Testis (tissue), 2 donors: ENCODE measurements at regions not wholly inside any gene's neighbourhood (a gene's known extent, or its start where the extent isn't known, plus 50 kb on each side); places are given as distances from the start of the nearest gene placed in this dataset.

ENCODE experiments used
- DNase-seq: peaks from one replicate; pipeline ENCODE4 v3.0.0-alpha.2; 2019
- H3K27ac ChIP-seq, 2 donors: fragments of 200-600 bp; sonication (generic); one replicate each; pipeline ENCODE4 v1.5.1; 2019
- H3K27me3 ChIP-seq: fragments of 200-600 bp; sonication (generic); one replicate; pipeline ENCODE4 v1.5.1; 2019
- H3K36me3 ChIP-seq: fragments of 200-600 bp; sonication (generic); one replicate; pipeline ENCODE4 v1.5.1; 2017; ENCODE audit warnings: low read depth; ENCODE audit errors: missing control alignments
- H3K4me1 ChIP-seq: fragments of 200-600 bp; sonication (generic); one replicate; pipeline ENCODE4 v1.5.1; 2019
- H3K4me3 ChIP-seq, 2 donors: fragments of 200-600 bp; sonication (generic); one replicate each; pipeline ENCODE4 v1.5.1; 2017 to 2019
- H3K9me3 ChIP-seq: fragments of 200-600 bp; sonication (generic); one replicate; pipeline ENCODE4 v1.5.1; 2017
- CTCF ChIP-seq, 3 experiments: fragments of 450-650 bp in 2 of 3; fragments of 200-600 bp in 1 of 3; sonication (generic) in 1 of 3; IDR thresholded peaks; one replicate each; pipeline ENCODE4 v1.5.1; 2016 to 2019; ENCODE audit warnings: antibody characterized with exemption in 3 of 3, mild to moderate bottlenecking in 2 of 3, moderate library complexity in 1 of 3
- POLR2A ChIP-seq: fragments of 450-650 bp; IDR thresholded peaks from one replicate; pipeline ENCODE4 v1.6.1; 2017; ENCODE audit warnings: antibody characterized with exemption, mild to moderate bottlenecking, moderate library complexity
- WGBS, 2 donors: methylation state at CpG; one replicate each; pipeline ENCODE4 v1.1.5; 2018; 5-methylcytosine and 5-hydroxymethylcytosine counted together
- intact Hi-C: fragments of 100-400 bp; cut with DNase I; formaldehyde crosslinking; loops from one replicate; pipeline ENCODE4 v1.15.1; 2023; ENCODE audit warnings: low total_unique reads

- 89 to 94% methylated on average over 2 of the region's 2 CpGs for WGBS, 2 donors
- no peak for TF ChIP-seq CTCF (IDR thresholded peaks at IDR 0.05)
- no peak for TF ChIP-seq POLR2A
- Histone ChIP-seq H3K27ac (no peak overlapping the region), H3K4me3 (no peak overlapping the region), H3K4me1 (no peaks in the 10 kb centered on the region), H3K9me3 (no peaks in the 10 kb centered on the region), H3K27me3 (no peaks in the 10 kb centered on the region), H3K36me3 (no peaks in the 10 kb centered on the region)
- DNase-seq, result no peak
- intact Hi-C loops, result no loop called here
Measured at GRCh38 chr9:118422508-118422907, 718.3 kb downstream of the TLR4 start.

- no peak overlapping the region for H3K27ac ChIP-seq
- H3K4me3 ChIP-seq, result no peak overlapping the region
- WGBS, 2 donors, result 80 to 85% methylated on average over 3 of the region's 3 CpGs
- no peak for DNase-seq
- no peaks in the 10 kb centered on the region for H3K27me3 ChIP-seq
- H3K4me1 ChIP-seq, result no peaks in the 10 kb centered on the region
- intact Hi-C loops, result no loop called here
- TF ChIP-seq CTCF (IDR thresholded peaks at IDR 0.05), result no peak
- no peak for TF ChIP-seq POLR2A
- H3K36me3 ChIP-seq, result no peaks in the 10 kb centered on the region
- no peaks in the 10 kb centered on the region for H3K9me3 ChIP-seq
Measured at GRCh38 chr9:118423021-118423420, 718.8 kb downstream of the TLR4 start.

- H3K4me1 ChIP-seq, result no peaks in the 10 kb centered on the region
- intact Hi-C loops, result no loop called here
- no peak overlapping the region for H3K27ac ChIP-seq
- no peak for DNase-seq
- no peak overlapping the region for H3K4me3 ChIP-seq
- TF ChIP-seq CTCF (IDR thresholded peaks at IDR 0.05), result no peak
- TF ChIP-seq POLR2A, result no peak
- H3K36me3 ChIP-seq, result no peaks in the 10 kb centered on the region
- WGBS, 2 donors, result 87 to 90% methylated on average over 4 of the region's 4 CpGs
- no peaks in the 10 kb centered on the region for H3K9me3 ChIP-seq
- H3K27me3 ChIP-seq, result no peaks in the 10 kb centered on the region
Measured at GRCh38 chr9:118423721-118424120, 719.5 kb downstream of the TLR4 start.

GRCh38 chr9:118426772-118427171, 722.6 kb downstream of the TLR4 start:
- WGBS, 2 donors, result 88 to 94% methylated on average over 1 of the region's 1 CpG
- intact Hi-C loops, result no loop called here

More at GRCh38 chr9:118426772-118427171, 722.6 kb downstream of the TLR4 start:
- Histone ChIP-seq H3K9me3 (no peaks in the 10 kb centered on the region), H3K36me3 (no peaks in the 10 kb centered on the region), H3K27ac (no peak overlapping the region), H3K27me3 (no peaks in the 10 kb centered on the region), H3K4me1 (no peaks in the 10 kb centered on the region), H3K4me3 (no peak overlapping the region)
- TF ChIP-seq CTCF (IDR thresholded peaks at IDR 0.05) (no peak), POLR2A (no peak)
- no peak for DNase-seq
